ENCODE measurements at regions not wholly inside any gene's neighbourhood (a gene's known extent, or its start where the extent isn't known, plus 50 kb on each side); places are given as distances from the start of the nearest gene placed in this dataset.

DNA sequence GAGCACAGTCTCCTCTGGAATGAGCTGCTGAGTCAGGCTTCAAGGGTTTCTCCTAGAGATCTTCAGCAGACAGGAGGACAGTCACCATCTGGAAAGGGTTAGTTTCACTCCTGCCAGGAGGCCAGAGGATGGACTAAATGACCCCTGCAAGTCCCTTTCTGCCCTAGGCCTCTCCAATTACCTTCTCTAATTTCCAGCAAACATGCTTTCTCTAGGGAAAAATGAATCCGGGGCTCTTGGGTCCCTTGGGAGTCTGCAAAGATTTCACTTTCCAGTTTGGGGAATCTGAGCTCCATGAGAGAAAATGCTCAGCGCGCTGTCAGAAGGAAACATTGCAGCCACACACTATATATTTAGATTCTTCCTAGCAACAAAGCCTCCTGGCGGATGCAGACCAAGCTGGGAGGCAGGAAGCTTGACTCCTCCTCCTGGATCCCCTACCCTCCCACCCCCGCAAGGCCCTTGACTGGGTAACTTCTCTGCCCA is 184.4 kb upstream of the CCND2 start:
- H3K4me1 ChIP-seq (ENCODE audit: control insufficient read depth in 1 of 2, insufficient read depth in 2 of 2, low read length in 2 of 2): no peaks in the 10 kb centered on the region
- no peak overlapping the region for H3K4me3 ChIP-seq (replicated peaks in 1 of 2; ENCODE audit: low read depth in 1 of 2, low read length in 2 of 2)
- CTCF ChIA-PET: no interaction called here
- no TSS peak for BruUV-seq (replicated peaks)
- no peak overlapping the region for H3K27ac ChIP-seq (ENCODE audit: low read depth, low read length)
- intact Hi-C loops (cut with micrococcal nuclease): no loop called here
- POLR2A ChIA-PET: no interaction called here
- H3K36me3 ChIP-seq (ENCODE audit: control insufficient read depth in 1 of 2, insufficient read depth in 2 of 2, low read length in 2 of 2): no peaks in the 10 kb centered on the region
- no peaks in the 10 kb centered on the region for H3K79me2 ChIP-seq (ENCODE audit: insufficient read depth, low read length)
- H3K9ac ChIP-seq (ENCODE audit: low read length): no peak overlapping the region
- RAD21 ChIA-PET (ENCODE audit: low non-redundant PET in 1 of 2, low total read pairs in 2 of 2, uncharacterized antibody in 2 of 2, unreplicated experiment in 2 of 2): no interaction called here
- ATAC-seq (no peak), DNase-seq (ENCODE audit: low read depth, low spot score) (no peak)
- no peaks in the 10 kb centered on the region for H3K9me3 ChIP-seq (ENCODE audit: control insufficient read depth in 1 of 2, insufficient read depth in 1 of 2, low read depth in 1 of 2, low read length in 2 of 2)
- peaks cover 49% of the 10 kb centered on the region for H3K27me3 ChIP-seq (ENCODE audit: insufficient read depth, low read length)
- H4K20me1 ChIP-seq (ENCODE audit: insufficient read depth): no peaks in the 10 kb centered on the region
- H2AFZ ChIP-seq (ENCODE audit: low read depth, low read length, poor library complexity, severe bottlenecking): no peak overlapping the region
- H3K9me2 ChIP-seq (ENCODE audit: insufficient read depth): no peaks in the 10 kb centered on the region
- no peak overlapping the region for H3K4me2 ChIP-seq (ENCODE audit: low read length)
- TF ChIP-seq YY1 (IDR thresholded peaks at IDR 0.05; ENCODE audit: extremely low read depth, insufficient replicate concordance, low read depth, low read length) (no peak), FOSL1 (IDR thresholded peaks at IDR 0.05; ENCODE audit: low read depth) (no peak), EGR1 (IDR thresholded peaks at IDR 0.05; ENCODE audit: low read depth) (no peak), JUND (IDR thresholded peaks at IDR 0.05) (no peak), TCF7L2 (IDR thresholded peaks at IDR 0.05; ENCODE audit: borderline replicate concordance, extremely low read depth, insufficient read depth, insufficient read length) (no peak), SRF (IDR thresholded peaks at IDR 0.05; ENCODE audit: low read depth) (no peak)
- TF ChIP-seq, protein P1, sequence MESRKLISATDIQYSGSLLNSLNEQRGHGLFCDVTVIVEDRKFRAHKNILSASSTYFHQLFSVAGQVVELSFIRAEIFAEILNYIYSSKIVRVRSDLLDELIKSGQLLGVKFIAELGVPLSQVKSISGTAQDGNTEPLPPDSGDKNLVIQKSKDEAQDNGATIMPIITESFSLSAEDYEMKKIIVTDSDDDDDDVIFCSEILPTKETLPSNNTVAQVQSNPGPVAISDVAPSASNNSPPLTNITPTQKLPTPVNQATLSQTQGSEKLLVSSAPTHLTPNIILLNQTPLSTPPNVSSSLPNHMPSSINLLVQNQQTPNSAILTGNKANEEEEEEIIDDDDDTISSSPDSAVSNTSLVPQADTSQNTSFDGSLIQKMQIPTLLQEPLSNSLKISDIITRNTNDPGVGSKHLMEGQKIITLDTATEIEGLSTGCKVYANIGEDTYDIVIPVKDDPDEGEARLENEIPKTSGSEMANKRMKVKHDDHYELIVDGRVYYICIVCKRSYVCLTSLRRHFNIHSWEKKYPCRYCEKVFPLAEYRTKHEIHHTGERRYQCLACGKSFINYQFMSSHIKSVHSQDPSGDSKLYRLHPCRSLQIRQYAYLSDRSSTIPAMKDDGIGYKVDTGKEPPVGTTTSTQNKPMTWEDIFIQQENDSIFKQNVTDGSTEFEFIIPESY (IDR thresholded peaks at IDR 0.05; ENCODE audit: extremely low read depth, insufficient replicate concordance, low read length): no peak
- TF ChIP-seq, protein P2, sequence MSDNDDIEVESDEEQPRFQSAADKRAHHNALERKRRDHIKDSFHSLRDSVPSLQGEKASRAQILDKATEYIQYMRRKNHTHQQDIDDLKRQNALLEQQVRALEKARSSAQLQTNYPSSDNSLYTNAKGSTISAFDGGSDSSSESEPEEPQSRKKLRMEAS (IDR thresholded peaks at IDR 0.05): no peak

DNA sequence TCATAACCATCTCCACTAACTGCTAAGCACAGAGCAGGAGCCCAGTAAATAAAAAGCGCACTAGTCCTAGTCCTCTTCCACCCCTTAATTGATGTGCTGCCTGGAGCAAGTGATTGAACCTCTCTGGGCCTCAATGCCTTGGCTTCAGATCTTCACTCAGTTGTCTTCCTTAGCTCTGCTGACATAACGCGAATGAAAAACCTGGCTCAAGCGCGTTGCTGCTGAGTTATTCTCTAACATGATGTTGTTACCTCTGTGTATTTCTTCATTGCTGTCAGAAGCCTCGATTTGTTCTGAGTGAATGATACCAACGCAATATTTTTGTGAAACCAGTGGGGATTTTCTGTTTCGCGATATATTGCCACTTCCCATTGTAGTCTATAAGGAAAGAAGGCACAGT is 185.1 kb upstream of the CCND2 start:
- Histone ChIP-seq H3K27me3 (ENCODE audit: insufficient read depth, low read length) (peaks cover 49% of the 10 kb centered on the region), H3K79me2 (ENCODE audit: insufficient read depth, low read length) (no peaks in the 10 kb centered on the region), H3K4me1 (ENCODE audit: control insufficient read depth in 1 of 2, insufficient read depth in 2 of 2, low read length in 2 of 2) (no peaks in the 10 kb centered on the region), H4K20me1 (ENCODE audit: insufficient read depth) (no peaks in the 10 kb centered on the region), H3K9me3 (ENCODE audit: control insufficient read depth in 1 of 2, insufficient read depth in 1 of 2, low read depth in 1 of 2, low read length in 2 of 2) (no peaks in the 10 kb centered on the region), H3K9me2 (ENCODE audit: insufficient read depth) (no peaks in the 10 kb centered on the region), H3K36me3 (ENCODE audit: control insufficient read depth in 1 of 2, insufficient read depth in 2 of 2, low read length in 2 of 2) (no peaks in the 10 kb centered on the region), H3K4me3 (replicated peaks in 1 of 2; ENCODE audit: low read depth in 1 of 2, low read length in 2 of 2) (no peak overlapping the region), H3K4me2 (ENCODE audit: low read length) (no peak overlapping the region), H3K27ac (ENCODE audit: low read depth, low read length) (no peak overlapping the region), H2AFZ (ENCODE audit: low read depth, low read length, poor library complexity, severe bottlenecking) (no peak overlapping the region), H3K9ac (ENCODE audit: low read length) (no peak overlapping the region)
- RAD21 ChIA-PET (ENCODE audit: low non-redundant PET in 1 of 2, low total read pairs in 2 of 2, uncharacterized antibody in 2 of 2, unreplicated experiment in 2 of 2): no interaction called here
- ATAC-seq: no peak
- DNase-seq (ENCODE audit: low read depth, low spot score): no peak
- no TSS peak for BruUV-seq (replicated peaks)
- intact Hi-C loops (cut with micrococcal nuclease): no loop called here
- CTCF ChIA-PET: no interaction called here
- TF ChIP-seq CEBPB (IDR thresholded peaks at IDR 0.05; ENCODE audit: low read depth): no peak
- no peak for TF ChIP-seq EZH2 (IDR thresholded peaks at IDR 0.05)
- POLR2A ChIA-PET: no interaction called here

All from HCT116 (cell line).